ENCODE measurements at regions not wholly inside any gene's neighbourhood (a gene's known extent, or its start where the extent isn't known, plus 50 kb on each side); places are given as distances from the start of the nearest gene placed in this dataset.

- Histone ChIP-seq H3K9me3 (ENCODE audit: control insufficient read depth, low read length) (no peaks in the 10 kb centered on the region), H3K4me1 (ENCODE audit: control insufficient read depth, insufficient read depth, low read length) (no peaks in the 10 kb centered on the region), H3K36me3 (ENCODE audit: control insufficient read depth, insufficient read depth, low read length) (no peaks in the 10 kb centered on the region), H3K27me3 (ENCODE audit: control insufficient read depth, insufficient read depth, low read length, poor library complexity, severe bottlenecking) (no peaks in the 10 kb centered on the region), H3K4me3 (ENCODE audit: low read length) (no peak overlapping the region), H3K27ac (ENCODE audit: low read depth, low read length) (no peak overlapping the region), H3K9ac (ENCODE audit: extremely low read depth, low read length, poor library complexity, severe bottlenecking) (no peak overlapping the region)
- Mint-ChIP-seq H3K4me1 (no peaks in the 10 kb centered on the region), H3K36me3 (ENCODE audit: low read depth) (no peaks in the 10 kb centered on the region), H3K27ac (no peak overlapping the region), H3K27me3 (ENCODE audit: insufficient read depth) (no peaks in the 10 kb centered on the region), H3K9me3 (no peaks in the 10 kb centered on the region), H3K4me3 (no peak overlapping the region)
- no peak for TF ChIP-seq CTCF (conservative IDR thresholded peaks at IDR 0.05)
- WGBS, 2 experiments (ENCODE audit: insufficient coverage in 1 of 2, insufficient read length in 1 of 2), result 100% methylated on average over 1 of the region's 1 CpG
- no peak for DNase-seq
Measured at GRCh38 chr3:64972793-64973192, 285.0 kb upstream of the ADAMTS9 start.

GRCh38 chr3:64971602-64972001 is 283.8 kb upstream of the ADAMTS9 start:
- H3K9me3 Mint-ChIP-seq, result no peaks in the 10 kb centered on the region

GRCh38 chr3:64970634-64971033 is 282.8 kb upstream of the ADAMTS9 start:
- Histone ChIP-seq H3K27me3 (ENCODE audit: control insufficient read depth, insufficient read depth, low read length, poor library complexity, severe bottlenecking) (no peaks in the 10 kb centered on the region), H3K4me1 (ENCODE audit: control insufficient read depth, insufficient read depth, low read length) (no peaks in the 10 kb centered on the region), H3K36me3 (ENCODE audit: control insufficient read depth, insufficient read depth, low read length) (no peaks in the 10 kb centered on the region), H3K4me3 (ENCODE audit: low read length) (no peak overlapping the region), H3K9me3 (ENCODE audit: control insufficient read depth, low read length) (no peaks in the 10 kb centered on the region), H3K9ac (ENCODE audit: extremely low read depth, low read length, poor library complexity, severe bottlenecking) (no peak overlapping the region), H3K27ac (ENCODE audit: low read depth, low read length) (no peak overlapping the region)
- Mint-ChIP-seq H3K27me3 (ENCODE audit: insufficient read depth) (no peaks in the 10 kb centered on the region), H3K4me1 (no peaks in the 10 kb centered on the region), H3K27ac (no peak overlapping the region), H3K36me3 (ENCODE audit: low read depth) (no peaks in the 10 kb centered on the region), H3K4me3 (no peak overlapping the region), H3K9me3 (no peaks in the 10 kb centered on the region)
- TF ChIP-seq CTCF (conservative IDR thresholded peaks at IDR 0.05), result no peak
- 75 to 76% methylated on average over 3 of the region's 3 CpGs for WGBS, 2 experiments (ENCODE audit: insufficient coverage in 1 of 2, insufficient read length in 1 of 2)
- DNase-seq, result no peak

More at GRCh38 chr3:64971602-64972001, 283.8 kb upstream of the ADAMTS9 start:
- no peaks in the 10 kb centered on the region for H3K36me3 Mint-ChIP-seq (ENCODE audit: low read depth)
- WGBS, 2 experiments (ENCODE audit: insufficient coverage in 1 of 2, insufficient read length in 1 of 2), result 50 to 54% methylated on average over 1 of the region's 1 CpG
- no peaks in the 10 kb centered on the region for H3K4me1 Mint-ChIP-seq
- Histone ChIP-seq H3K36me3 (ENCODE audit: control insufficient read depth, insufficient read depth, low read length) (no peaks in the 10 kb centered on the region), H3K27me3 (ENCODE audit: control insufficient read depth, insufficient read depth, low read length, poor library complexity, severe bottlenecking) (no peaks in the 10 kb centered on the region), H3K27ac (ENCODE audit: low read depth, low read length) (no peak overlapping the region), H3K9ac (ENCODE audit: extremely low read depth, low read length, poor library complexity, severe bottlenecking) (no peak overlapping the region), H3K9me3 (ENCODE audit: control insufficient read depth, low read length) (no peaks in the 10 kb centered on the region), H3K4me3 (ENCODE audit: low read length) (no peak overlapping the region), H3K4me1 (ENCODE audit: control insufficient read depth, insufficient read depth, low read length) (no peaks in the 10 kb centered on the region)
- no peaks in the 10 kb centered on the region for H3K27me3 Mint-ChIP-seq (ENCODE audit: insufficient read depth)
- H3K4me3 Mint-ChIP-seq, result no peak overlapping the region
- H3K27ac Mint-ChIP-seq, result no peak overlapping the region
- no peak for DNase-seq
- TF ChIP-seq CTCF (conservative IDR thresholded peaks at IDR 0.05), result no peak

All from endodermal cell (in vitro differentiated cells).